H54 (cell line): ENCODE measurements at regions not wholly inside any gene's neighbourhood (a gene's known extent, or its start where the extent isn't known, plus 50 kb on each side); places are given as distances from the start of the nearest gene placed in this dataset.
"Not testable (repeated sequence)": the region's sequence is repeated elsewhere in the genome, so short reads cannot be mapped to it uniquely, and the experiment has no call there.

Experiments used
- DNase-seq: peaks from one replicate; pipeline ENCODE4 v3.0.0; 2011; ENCODE audit warnings: low spot score, mixed read lengths; ENCODE audit not compliant: insufficient read length
- FAIRE-seq: peaks from 3 replicates; lab custom pipeline; 2011; peaks lifted over from hg19 to GRCh38; lab: Jason Lieb, UNC
- POLR2A ChIP-seq: IDR thresholded peaks from 2 replicates; pipeline ENCODE4 v1.6.1; 2011; ENCODE audit warnings: low read depth, mild to moderate bottlenecking, low read length

- FAIRE-seq (peak; percentile 89), DNase-seq (no peak)
- TF ChIP-seq POLR2A, result no peak
These were observed 276.6 kb downstream of the MREG start for GRCh38 chr2:215736653-215737290.

GRCh38 chr2:215731108-215731658 lies 282.2 kb downstream of the MREG start:
- no peak for TF ChIP-seq POLR2A
- DNase-seq, result no peak
- FAIRE-seq, result no peak

- FAIRE-seq (no peak), DNase-seq (no peak)
- TF ChIP-seq POLR2A, result no peak
These were observed 283.2 kb downstream of the MREG start for GRCh38 chr2:215729985-215730620.

GRCh38 chr2:215728504-215729065 lies 284.8 kb downstream of the MREG start:
- FAIRE-seq, result peak; percentile 93
- TF ChIP-seq POLR2A, result no peak
- peak; percentile 7 for DNase-seq

- DNase-seq, result no peak
- FAIRE-seq, result no peak
- TF ChIP-seq POLR2A, result no peak
These were observed 285.5 kb downstream of the MREG start for GRCh38 chr2:215727507-215728503.

- FAIRE-seq (no peak), DNase-seq (no peak)
- TF ChIP-seq POLR2A, result no peak
These were observed 287.3 kb downstream of the MREG start for GRCh38 chr2:215726070-215726469.

GRCh38 chr2:215724146-215724545 lies 288.3 kb upstream of the FN1 start:
- DNase-seq (no peak), FAIRE-seq (no peak)
- no peak for TF ChIP-seq POLR2A

GRCh38 chr2:215723631-215724011 lies 287.8 kb upstream of the FN1 start:
- DNase-seq (no peak), FAIRE-seq (no peak)
- TF ChIP-seq POLR2A, result no peak

- FAIRE-seq (no peak), DNase-seq (no peak)
- TF ChIP-seq POLR2A, result no peak
These were observed 287.2 kb upstream of the FN1 start for GRCh38 chr2:215722986-215723630.

GRCh38 chr2:215722125-215722524 lies 286.3 kb upstream of the FN1 start:
- FAIRE-seq (no peak), DNase-seq (no peak)
- no peak for TF ChIP-seq POLR2A

GRCh38 chr2:215721515-215721914 lies 285.6 kb upstream of the FN1 start:
- not testable (repeated sequence) for DNase-seq, FAIRE-seq

GRCh38 chr2:215718890-215719289 lies 283.0 kb upstream of the FN1 start:
- no peak for TF ChIP-seq POLR2A
- no peak for FAIRE-seq
- no peak for DNase-seq

GRCh38 chr2:215718436-215718835 lies 282.6 kb upstream of the FN1 start:
- no peak for TF ChIP-seq POLR2A
- DNase-seq, result no peak
- FAIRE-seq, result no peak
